ENCODE measurements at regions not wholly inside any gene's neighbourhood (a gene's known extent, or its start where the extent isn't known, plus 50 kb on each side); places are given as distances from the start of the nearest gene placed in this dataset.

DNA sequence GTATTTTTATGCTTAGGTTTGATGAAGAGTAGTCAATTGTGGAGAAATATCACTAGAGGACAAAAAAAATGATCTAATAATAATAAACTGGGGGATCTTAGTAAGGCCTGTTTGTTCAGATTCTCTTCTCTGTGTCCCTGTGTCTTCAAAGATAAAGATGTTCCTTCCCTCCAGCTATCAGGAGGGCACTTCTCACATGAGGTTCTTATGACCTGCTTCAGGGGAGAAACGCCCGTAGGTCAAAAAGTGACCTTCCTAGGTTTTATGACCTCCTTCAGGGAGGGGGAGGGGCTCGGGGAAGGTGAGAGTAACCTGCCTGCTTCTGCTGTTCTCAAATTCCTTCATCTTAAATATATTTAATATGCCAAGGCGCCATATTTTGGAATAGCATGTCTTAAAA lies 89.2 kb upstream of the JADE1 start:
- TF ChIP-seq POLR2AphosphoS2 (IDR thresholded peaks at IDR 0.05; ENCODE audit: low read depth, low read length): no peak
- no peak for TF ChIP-seq FOXA1 (IDR thresholded peaks at IDR 0.05)
- TF ChIP-seq FOXA1 (CRISPR knock-in tag; IDR thresholded peaks at IDR 0.05): no peak
- no peak for TF ChIP-seq ZNF713 (CRISPR knock-in tag; IDR thresholded peaks at IDR 0.05)
- TF ChIP-seq GABPB1 (CRISPR knock-in tag; IDR thresholded peaks at IDR 0.05): no peak
- no peak for TF ChIP-seq ZKSCAN1 (IDR thresholded peaks at IDR 0.05; ENCODE audit: low read length)
- no peak for TF ChIP-seq NFYB (CRISPR knock-in tag; IDR thresholded peaks at IDR 0.05)
- TF ChIP-seq CREBL2 (CRISPR knock-in tag; IDR thresholded peaks at IDR 0.05; ENCODE audit: borderline replicate concordance): no peak
- TF ChIP-seq SNRNP70 (IDR thresholded peaks at IDR 0.05; ENCODE audit: low read depth, low read length): no peak
- no peak for TF ChIP-seq TEAD2 (CRISPR knock-in tag; IDR thresholded peaks at IDR 0.05)

All from HepG2 (cell line).